ENCODE measurements at regions not wholly inside any gene's neighbourhood (a gene's known extent, or its start where the extent isn't known, plus 50 kb on each side); places are given as distances from the start of the nearest gene placed in this dataset.
A peak's percentile ranks its signal among the peaks of the same experiment; 100 is the strongest.
"Not testable (repeated sequence)": the region's sequence is repeated elsewhere in the genome, so short reads cannot be mapped to it uniquely, and the experiment has no call there.

- DNase-seq (ENCODE audit: low spot score): no peak
Measured at GRCh38 chr13:48583859-48584311, 51.0 kb upstream of the RCBTB2 start.

- DNase-seq (ENCODE audit: low spot score): no peak
Measured at GRCh38 chr13:48585456-48585840, 52.6 kb upstream of the RCBTB2 start.

- no peak for DNase-seq (ENCODE audit: low spot score)
Measured at GRCh38 chr13:48586591-48587103, 53.8 kb upstream of the RCBTB2 start.

- no peak for DNase-seq (ENCODE audit: low spot score)
Measured at GRCh38 chr13:48588120-48588519, 55.2 kb upstream of the RCBTB2 start.

- no peak for DNase-seq (ENCODE audit: low spot score)
Measured at GRCh38 chr13:48590141-48590901, 57.4 kb upstream of the RCBTB2 start.

GRCh38 chr13:48591124-48591872, 58.4 kb upstream of the RCBTB2 start:
- not testable (repeated sequence) for DNase-seq (ENCODE audit: low spot score)

- no peak for DNase-seq (ENCODE audit: low spot score)
Measured at GRCh38 chr13:48591889-48592687, 59.2 kb upstream of the RCBTB2 start.

GRCh38 chr13:48592688-48593049, 59.8 kb upstream of the RCBTB2 start:
- no peak for DNase-seq (ENCODE audit: low spot score)

GRCh38 chr13:48593536-48593935, 60.2 kb upstream of the CYSLTR2 start:
- no peak for DNase-seq (ENCODE audit: low spot score)

GRCh38 chr13:48594096-48594815, 59.5 kb upstream of the CYSLTR2 start:
- no peak for DNase-seq (ENCODE audit: low spot score)

GRCh38 chr13:48595431-48596429, 58.0 kb upstream of the CYSLTR2 start:
- DNase-seq (ENCODE audit: low spot score): peak; percentile 35

GRCh38 chr13:48600374-48601364, 53.1 kb upstream of the CYSLTR2 start:
- DNase-seq (ENCODE audit: low spot score): no peak

- no peak for DNase-seq (ENCODE audit: low spot score)
Measured at GRCh38 chr13:48602296-48603016, 51.3 kb upstream of the CYSLTR2 start.

- no peak for DNase-seq (ENCODE audit: low spot score)
Measured at GRCh38 chr13:48603375-48603774, 50.4 kb upstream of the CYSLTR2 start.
